Keratinocyte (primary cell): ENCODE measurements at regions not wholly inside any gene's neighbourhood (a gene's known extent, or its start where the extent isn't known, plus 50 kb on each side); places are given as distances from the start of the nearest gene placed in this dataset.

Source experiments
- DNase-seq: peaks from one replicate; pipeline ENCODE4 v3.0.0-alpha.2; 2011; ENCODE audit warnings: low read depth, missing footprints, low spot score
- FAIRE-seq: peaks from 2 replicates; lab custom pipeline; 2011; peaks lifted over from hg19 to GRCh38; lab: Jason Lieb, UNC
- H2AFZ ChIP-seq: 2 replicates; pipeline ENCODE4 v1.6.0; 2012; ENCODE audit warnings: low read length, control low read depth, inconsistent platforms; ENCODE audit not compliant: control insufficient read depth
- H3K27ac ChIP-seq: 2 replicates; pipeline ENCODE4 v1.5.1; 2011; ENCODE audit warnings: low read length; ENCODE audit not compliant: control insufficient read depth, insufficient read depth
- H3K27me3 ChIP-seq: 3 replicates; pipeline ENCODE4 v1.6.0; 2011; ENCODE audit warnings: low read length; ENCODE audit not compliant: control insufficient read depth, insufficient read depth; ENCODE audit errors: extremely low read depth
- H3K36me3 ChIP-seq, 2 experiments: 2 replicates in 1 of 2; 3 replicates in 1 of 2; pipeline ENCODE4 v1.5.1; 2011; ENCODE audit warnings: low read length in 2 of 2, mild to moderate bottlenecking in 1 of 2; ENCODE audit not compliant: control insufficient read depth in 2 of 2, insufficient read depth in 2 of 2; ENCODE audit errors: extremely low read depth in 1 of 2
- H3K4me1 ChIP-seq: 3 replicates; pipeline ENCODE4 v1.5.1; 2011; ENCODE audit warnings: low read length; ENCODE audit not compliant: control insufficient read depth, insufficient read depth; ENCODE audit errors: extremely low read depth
- H3K4me2 ChIP-seq: 3 replicates; pipeline ENCODE4 v1.6.0; 2011; ENCODE audit warnings: low read depth, low read length; ENCODE audit not compliant: control insufficient read depth, insufficient read depth; ENCODE audit errors: extremely low read depth
- H3K4me3 ChIP-seq, 3 experiments: fragments of 200-600 bp in 1 of 3; sonication (generic) in 1 of 3; 2 replicates in 2 of 3; 3 replicates in 1 of 3; pipeline ENCODE4 v1.5.1; 2011 to 2016; ENCODE audit warnings: low read length in 3 of 3, mild to moderate bottlenecking in 3 of 3, control low read depth in 2 of 3, inconsistent platforms in 1 of 3, low read depth in 1 of 3, mixed read lengths in 1 of 3, mixed run types in 1 of 3, moderate library complexity in 1 of 3; ENCODE audit not compliant: control insufficient read depth in 2 of 3, insufficient read depth in 2 of 3; ENCODE audit errors: extremely low read depth in 1 of 3
- H3K79me2 ChIP-seq: 2 replicates; pipeline ENCODE4 v1.6.0; 2012; ENCODE audit warnings: low read length; ENCODE audit not compliant: control insufficient read depth, insufficient read depth
- H3K9ac ChIP-seq: 3 replicates; pipeline ENCODE4 v1.6.0; 2011; ENCODE audit warnings: low read length; ENCODE audit not compliant: control insufficient read depth, insufficient read depth; ENCODE audit errors: extremely low read depth
- H3K9me1 ChIP-seq: 3 replicates; pipeline ENCODE4 v1.6.0; 2011; ENCODE audit warnings: low read length; ENCODE audit not compliant: control insufficient read depth, insufficient read depth; ENCODE audit errors: extremely low read depth
- H3K9me3 ChIP-seq: 2 replicates; pipeline ENCODE4 v1.5.1; 2012; ENCODE audit warnings: low read depth, low read length; ENCODE audit not compliant: control insufficient read depth
- H4K20me1 ChIP-seq: 3 replicates; pipeline ENCODE4 v1.6.0; 2011; ENCODE audit warnings: low read length; ENCODE audit not compliant: control insufficient read depth, insufficient read depth; ENCODE audit errors: extremely low read depth
- CTCF ChIP-seq, 3 experiments: IDR thresholded peaks in 1 of 3; conservative IDR thresholded peaks in 1 of 3; optimal IDR thresholded peaks in 1 of 3; 2 replicates in 2 of 3; 3 replicates in 1 of 3; pipeline versions ENCODE3 to v1.5.1; 2011; ENCODE audit warnings: low read length in 3 of 3, mild to moderate bottlenecking in 3 of 3, moderate library complexity in 2 of 3, control low read depth in 1 of 3, inconsistent platforms in 1 of 3; ENCODE audit not compliant: insufficient read depth in 2 of 3; ENCODE audit errors: extremely low read depth in 1 of 3
- EZH2 ChIP-seq: IDR thresholded peaks from one replicate; pipeline ENCODE4 v1.6.1; 2012; ENCODE audit warnings: inconsistent platforms, mild to moderate bottlenecking, low read length, moderate library complexity
- dilution Hi-C: fragments of 300-500 bp; cut with MboI; formaldehyde crosslinking; loops from one replicate; pipeline ENCODE4 v1.7.0; 2020; ENCODE audit warnings: low sequenced_read_pairs; ENCODE audit not compliant: extremely low pct_ligation_motif_present

DNA sequence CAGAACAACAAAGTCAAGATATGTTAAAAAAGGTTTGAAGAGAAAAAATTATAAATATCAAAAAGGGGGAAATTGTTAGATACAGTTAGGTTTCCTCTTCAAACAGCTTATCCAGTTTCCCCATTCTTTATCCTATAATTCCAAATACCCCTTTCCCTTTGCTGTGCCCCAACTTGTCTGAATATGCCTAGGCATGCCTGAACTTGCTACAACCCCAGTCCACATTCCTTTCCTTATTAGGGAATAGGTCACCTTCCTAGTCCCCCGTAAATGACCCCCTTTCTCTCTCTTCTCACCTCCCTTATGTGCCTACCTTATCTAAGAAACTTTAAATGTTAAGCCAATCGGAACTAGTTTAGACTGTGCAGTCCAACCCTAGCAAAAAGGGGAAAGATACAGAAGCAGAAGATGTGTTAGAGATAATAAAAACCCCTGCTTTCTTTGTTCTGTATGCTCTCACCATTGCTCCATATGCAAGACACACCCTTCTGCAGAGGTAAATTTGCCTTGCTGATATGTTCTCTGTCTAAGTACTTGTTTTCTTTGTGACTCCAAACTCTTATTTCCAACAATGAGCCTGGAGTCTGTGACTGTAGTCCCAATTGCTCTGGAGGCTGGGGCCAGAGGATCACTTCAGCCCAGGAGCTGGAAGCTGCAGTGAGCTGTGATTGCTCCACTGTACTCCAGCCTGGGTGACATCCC is 810.1 kb downstream of the PLA2G4A start:
- Histone ChIP-seq H3K4me2 (no peak overlapping the region), H3K27ac (no peak overlapping the region), H3K36me3 (no peaks in the 10 kb centered on the region), H4K20me1 (no peaks in the 10 kb centered on the region), H3K4me3 (no peak overlapping the region), H3K79me2 (no peaks in the 10 kb centered on the region), H2AFZ (no peak overlapping the region), H3K9me3 (peaks cover 4% of the 10 kb centered on the region), H3K27me3 (no peaks in the 10 kb centered on the region), H3K9me1 (no peaks in the 10 kb centered on the region), H3K4me1 (no peaks in the 10 kb centered on the region), H3K9ac (no peak overlapping the region)
- TF ChIP-seq EZH2 (no peak), CTCF (optimal IDR thresholded peaks at IDR 0.05 in 1 of 3, IDR thresholded peaks at IDR 0.05 in 1 of 3, conservative IDR thresholded peaks at IDR 0.05 in 1 of 3; ENCODE audit: extremely low read depth in 1 of 3, insufficient read depth in 2 of 3, low read length in 3 of 3) (no peak)
- no peak for FAIRE-seq
- no peak for DNase-seq
- dilution Hi-C loops, result no loop called here

DNA sequence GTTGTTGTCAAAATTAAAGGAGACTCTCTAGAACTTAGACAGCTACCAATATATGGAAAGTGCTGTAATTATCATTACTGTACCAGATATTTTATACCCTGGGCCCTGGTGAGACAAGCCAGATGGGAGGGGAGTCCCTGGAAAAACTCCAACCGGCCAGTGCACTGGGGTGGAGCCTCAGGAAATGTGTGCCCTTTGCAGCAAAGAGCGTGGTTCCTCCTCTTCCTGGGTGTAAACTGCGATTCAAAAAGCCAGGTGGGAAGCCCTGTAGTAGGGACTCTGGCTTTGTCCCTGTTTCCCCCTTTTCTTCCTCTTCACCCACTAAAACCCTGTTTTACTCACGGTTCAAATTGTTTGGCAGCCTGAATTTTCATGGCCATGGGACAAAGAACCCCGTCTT is 812.3 kb downstream of the PLA2G4A start:
- Histone ChIP-seq H3K4me2 (no peak overlapping the region), H3K27me3 (no peaks in the 10 kb centered on the region), H3K36me3 (no peaks in the 10 kb centered on the region), H4K20me1 (no peaks in the 10 kb centered on the region), H3K4me3 (no peak overlapping the region), H3K27ac (no peak overlapping the region), H3K79me2 (no peaks in the 10 kb centered on the region), H3K9ac (no peak overlapping the region), H3K4me1 (no peaks in the 10 kb centered on the region), H2AFZ (no peak overlapping the region), H3K9me1 (no peaks in the 10 kb centered on the region), H3K9me3 (peaks cover 4% of the 10 kb centered on the region)
- dilution Hi-C loops, result no loop called here
- DNase-seq, result no peak
- FAIRE-seq, result no peak
- TF ChIP-seq CTCF (optimal IDR thresholded peaks at IDR 0.05 in 1 of 3, IDR thresholded peaks at IDR 0.05 in 1 of 3, conservative IDR thresholded peaks at IDR 0.05 in 1 of 3; ENCODE audit: extremely low read depth in 1 of 3, insufficient read depth in 2 of 3, low read length in 3 of 3) (no peak), EZH2 (no peak)
